ENCODE measurements at regions not wholly inside any gene's neighbourhood (a gene's known extent, or its start where the extent isn't known, plus 50 kb on each side); places are given as distances from the start of the nearest gene placed in this dataset.

DNA sequence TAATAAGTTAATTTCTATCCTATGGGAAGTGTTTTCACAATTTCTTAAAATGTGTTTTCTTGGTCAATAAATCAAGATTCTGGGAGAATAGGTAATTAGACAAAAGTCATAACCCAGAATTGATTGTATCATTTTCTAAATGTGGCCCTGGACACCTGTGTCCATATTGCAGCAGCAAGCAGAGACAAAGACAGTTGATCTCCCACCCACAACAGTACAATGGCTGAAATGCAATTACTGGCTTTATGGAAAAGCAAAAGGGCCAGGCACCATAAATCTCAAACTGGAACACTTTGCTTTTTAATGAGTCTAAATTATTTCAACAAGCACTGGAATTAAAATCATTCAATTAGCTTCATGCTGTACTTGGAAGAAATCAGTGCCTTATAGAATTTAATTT, 157.2 kb downstream of the ESM1 start:
- Histone ChIP-seq H3K9ac (ENCODE audit: control insufficient read depth, extremely low read depth, insufficient read depth, low read length) (no peak overlapping the region), H3K36me3 (ENCODE audit: control insufficient read depth in 2 of 2, extremely low read depth in 1 of 2, insufficient read depth in 2 of 2, low read length in 2 of 2) (no peaks in the 10 kb centered on the region), H3K9me1 (ENCODE audit: control insufficient read depth, extremely low read depth, insufficient read depth, low read length) (no peaks in the 10 kb centered on the region), H3K9me3 (ENCODE audit: control insufficient read depth, low read depth, low read length) (no peaks in the 10 kb centered on the region), H4K20me1 (ENCODE audit: control insufficient read depth, extremely low read depth, insufficient read depth, low read length) (no peaks in the 10 kb centered on the region), H3K4me1 (ENCODE audit: control insufficient read depth, extremely low read depth, insufficient read depth, low read length) (peaks cover 3% of the 10 kb centered on the region), H3K4me3 (ENCODE audit: control insufficient read depth in 2 of 3, extremely low read depth in 1 of 3, insufficient read depth in 2 of 3, low read depth in 1 of 3, low read length in 3 of 3) (no peak overlapping the region), H3K4me2 (ENCODE audit: control insufficient read depth, extremely low read depth, insufficient read depth, low read depth, low read length) (no peak overlapping the region), H2AFZ (ENCODE audit: control insufficient read depth, low read length) (no peak overlapping the region), H3K27me3 (ENCODE audit: control insufficient read depth, extremely low read depth, insufficient read depth, low read length) (no peaks in the 10 kb centered on the region), H3K27ac (ENCODE audit: control insufficient read depth, insufficient read depth, low read length) (no peak overlapping the region), H3K79me2 (ENCODE audit: control insufficient read depth, insufficient read depth, low read length) (no peaks in the 10 kb centered on the region)
- dilution Hi-C loops (cut with MboI; ENCODE audit: extremely low pct_ligation_motif_present, low sequenced_read_pairs) = no loop called here
- TF ChIP-seq EZH2 (IDR thresholded peaks at IDR 0.05; ENCODE audit: low read length) = no peak
- TF ChIP-seq, protein P1, sequence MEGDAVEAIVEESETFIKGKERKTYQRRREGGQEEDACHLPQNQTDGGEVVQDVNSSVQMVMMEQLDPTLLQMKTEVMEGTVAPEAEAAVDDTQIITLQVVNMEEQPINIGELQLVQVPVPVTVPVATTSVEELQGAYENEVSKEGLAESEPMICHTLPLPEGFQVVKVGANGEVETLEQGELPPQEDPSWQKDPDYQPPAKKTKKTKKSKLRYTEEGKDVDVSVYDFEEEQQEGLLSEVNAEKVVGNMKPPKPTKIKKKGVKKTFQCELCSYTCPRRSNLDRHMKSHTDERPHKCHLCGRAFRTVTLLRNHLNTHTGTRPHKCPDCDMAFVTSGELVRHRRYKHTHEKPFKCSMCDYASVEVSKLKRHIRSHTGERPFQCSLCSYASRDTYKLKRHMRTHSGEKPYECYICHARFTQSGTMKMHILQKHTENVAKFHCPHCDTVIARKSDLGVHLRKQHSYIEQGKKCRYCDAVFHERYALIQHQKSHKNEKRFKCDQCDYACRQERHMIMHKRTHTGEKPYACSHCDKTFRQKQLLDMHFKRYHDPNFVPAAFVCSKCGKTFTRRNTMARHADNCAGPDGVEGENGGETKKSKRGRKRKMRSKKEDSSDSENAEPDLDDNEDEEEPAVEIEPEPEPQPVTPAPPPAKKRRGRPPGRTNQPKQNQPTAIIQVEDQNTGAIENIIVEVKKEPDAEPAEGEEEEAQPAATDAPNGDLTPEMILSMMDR (optimal IDR thresholded peaks at IDR 0.05 in 1 of 3, IDR thresholded peaks at IDR 0.05 in 1 of 3, conservative IDR thresholded peaks at IDR 0.05 in 1 of 3; ENCODE audit: extremely low read depth in 1 of 3, insufficient read depth in 2 of 3, low read length in 3 of 3) = no peak
- no peak for FAIRE-seq
- no peak for DNase-seq (ENCODE audit: low read depth, low spot score)

DNA sequence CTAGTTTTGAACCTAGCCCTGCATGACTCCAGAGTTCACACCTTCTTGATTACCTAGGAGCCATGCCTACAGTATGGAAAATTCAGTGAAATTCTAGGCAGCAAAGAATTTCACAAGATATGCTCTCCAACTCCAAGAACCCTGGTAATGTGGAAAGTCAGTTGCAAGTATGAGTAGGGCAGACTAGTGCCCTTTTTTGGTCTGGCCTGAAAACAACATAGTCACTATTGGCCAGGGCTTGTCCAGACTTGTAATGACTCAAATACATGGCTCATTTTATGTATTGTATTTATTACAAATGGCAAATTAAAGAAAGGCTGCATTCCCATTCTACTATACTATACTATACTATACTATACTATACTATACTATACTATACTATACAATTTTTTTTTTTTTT, 160.4 kb downstream of the ESM1 start:
- no peak for DNase-seq (ENCODE audit: low read depth, low spot score)
- Histone ChIP-seq H3K36me3 (ENCODE audit: control insufficient read depth in 2 of 2, extremely low read depth in 1 of 2, insufficient read depth in 2 of 2, low read length in 2 of 2) (no peaks in the 10 kb centered on the region), H3K79me2 (ENCODE audit: control insufficient read depth, insufficient read depth, low read length) (no peaks in the 10 kb centered on the region), H3K9ac (ENCODE audit: control insufficient read depth, extremely low read depth, insufficient read depth, low read length) (no peak overlapping the region), H3K4me1 (ENCODE audit: control insufficient read depth, extremely low read depth, insufficient read depth, low read length) (peaks cover 3% of the 10 kb centered on the region), H2AFZ (ENCODE audit: control insufficient read depth, low read length) (no peak overlapping the region), H3K9me1 (ENCODE audit: control insufficient read depth, extremely low read depth, insufficient read depth, low read length) (no peaks in the 10 kb centered on the region), H3K9me3 (ENCODE audit: control insufficient read depth, low read depth, low read length) (no peaks in the 10 kb centered on the region), H3K27me3 (ENCODE audit: control insufficient read depth, extremely low read depth, insufficient read depth, low read length) (no peaks in the 10 kb centered on the region), H3K27ac (ENCODE audit: control insufficient read depth, insufficient read depth, low read length) (no peak overlapping the region), H3K4me3 (ENCODE audit: control insufficient read depth in 2 of 3, extremely low read depth in 1 of 3, insufficient read depth in 2 of 3, low read depth in 1 of 3, low read length in 3 of 3) (no peak overlapping the region), H4K20me1 (ENCODE audit: control insufficient read depth, extremely low read depth, insufficient read depth, low read length) (no peaks in the 10 kb centered on the region), H3K4me2 (ENCODE audit: control insufficient read depth, extremely low read depth, insufficient read depth, low read depth, low read length) (no peak overlapping the region)
- no peak for TF ChIP-seq EZH2 (IDR thresholded peaks at IDR 0.05; ENCODE audit: low read length)
- TF ChIP-seq, protein P1 (optimal IDR thresholded peaks at IDR 0.05 in 1 of 3, IDR thresholded peaks at IDR 0.05 in 1 of 3, conservative IDR thresholded peaks at IDR 0.05 in 1 of 3; ENCODE audit: extremely low read depth in 1 of 3, insufficient read depth in 2 of 3, low read length in 3 of 3) = no peak
- dilution Hi-C loops (cut with MboI; ENCODE audit: extremely low pct_ligation_motif_present, low sequenced_read_pairs) = no loop called here
- FAIRE-seq = no peak

All from keratinocyte (primary cell).